ENCODE measurements at regions not wholly inside any gene's neighbourhood (a gene's known extent, or its start where the extent isn't known, plus 50 kb on each side); places are given as distances from the start of the nearest gene placed in this dataset.

- Histone ChIP-seq H3K36me3 (no peaks in the 10 kb centered on the region), H3K9me3 (peaks cover 0 to 6% (median 0%) of the 10 kb centered on the region in 4 donors), H3K27ac (no peak overlapping the region), H3K4me1 (no peaks in the 10 kb centered on the region), H3K4me3 (no peak overlapping the region), H3K27me3 (no peaks in the 10 kb centered on the region)
- intact Hi-C loops (cut with DNase I), result no loop called here
- WGBS, 2 donors, result 71 to 92% methylated on average over 3 of the region's 3 CpGs
- no peak for DNase-seq
- TF ChIP-seq POLR2A (IDR thresholded peaks at IDR 0.05), result no peak
- no peak for TF ChIP-seq EP300 (IDR thresholded peaks at IDR 0.05)
- TF ChIP-seq CTCF (IDR thresholded peaks at IDR 0.05), result no peak
- TF ChIP-seq POLR2AphosphoS5 (IDR thresholded peaks at IDR 0.05), result no peak
Measured at GRCh38 chr5:3522491-3522890, 73.1 kb upstream of the IRX1 start.

GRCh38 chr5:3518576-3518975 is 77.1 kb upstream of the IRX1 start:
- Histone ChIP-seq H3K36me3 (no peaks in the 10 kb centered on the region), H3K4me3 (no peak overlapping the region), H3K4me1 (no peaks in the 10 kb centered on the region), H3K27me3 (no peaks in the 10 kb centered on the region), H3K9me3 (no peaks in the 10 kb centered on the region), H3K27ac (no peak overlapping the region)
- 81 to 84% methylated on average over 9 of the region's 9 CpGs for WGBS, 2 donors
- no peak for TF ChIP-seq EP300 (IDR thresholded peaks at IDR 0.05)
- TF ChIP-seq POLR2AphosphoS5 (IDR thresholded peaks at IDR 0.05), result no peak
- TF ChIP-seq CTCF (IDR thresholded peaks at IDR 0.05), result no peak
- no peak for TF ChIP-seq POLR2A (IDR thresholded peaks at IDR 0.05)
- intact Hi-C loops (cut with DNase I), result no loop called here
- no peak for DNase-seq

DNA sequence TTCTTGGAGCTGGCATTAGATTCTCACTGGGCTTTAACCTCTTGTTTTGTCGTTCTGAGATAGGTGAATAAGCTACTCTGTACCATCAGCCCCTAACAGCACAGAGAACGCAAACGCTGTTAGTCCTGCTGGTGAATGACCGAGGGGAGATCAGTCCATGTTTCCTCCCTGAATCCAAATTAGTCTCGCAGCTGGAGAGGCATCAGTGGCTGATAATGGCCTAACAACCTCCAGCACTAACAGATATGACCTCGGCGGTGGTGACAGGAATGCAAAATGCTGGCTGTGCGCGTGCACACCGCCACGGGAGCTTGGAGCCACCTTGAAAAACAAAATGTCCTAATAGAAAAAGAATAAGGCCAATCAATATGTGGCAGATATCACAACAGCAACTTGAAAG is 77.6 kb upstream of the IRX1 start:
- 71 to 81% methylated on average over 11 of the region's 11 CpGs for WGBS, 2 donors
- no peak for DNase-seq
- no peaks in the 10 kb centered on the region for H3K9me3 ChIP-seq
- no peak overlapping the region for H3K27ac ChIP-seq
- no peak overlapping the region for H3K4me3 ChIP-seq
- H3K4me1 ChIP-seq, result no peaks in the 10 kb centered on the region
- TF ChIP-seq EP300 (IDR thresholded peaks at IDR 0.05), result no peak
- TF ChIP-seq POLR2AphosphoS5 (IDR thresholded peaks at IDR 0.05), result no peak
- TF ChIP-seq POLR2A (IDR thresholded peaks at IDR 0.05), result no peak
- TF ChIP-seq CTCF (IDR thresholded peaks at IDR 0.05), result no peak
- intact Hi-C loops (cut with DNase I), result no loop called here
- no peaks in the 10 kb centered on the region for H3K27me3 ChIP-seq
- H3K36me3 ChIP-seq, result no peaks in the 10 kb centered on the region

- Histone ChIP-seq H3K4me1 (no peaks in the 10 kb centered on the region), H3K4me3 (no peak overlapping the region), H3K27me3 (no peaks in the 10 kb centered on the region), H3K9me3 (no peaks in the 10 kb centered on the region), H3K27ac (no peak overlapping the region), H3K36me3 (no peaks in the 10 kb centered on the region)
- DNase-seq, result no peak
- WGBS, 2 donors, result 42 to 48% methylated on average over 9 of the region's 9 CpGs
- no peak for TF ChIP-seq EP300 (IDR thresholded peaks at IDR 0.05)
- TF ChIP-seq POLR2A (IDR thresholded peaks at IDR 0.05), result no peak
- intact Hi-C loops (cut with DNase I), result no loop called here
Measured at GRCh38 chr5:3517348-3517747, 78.3 kb upstream of the IRX1 start.

DNA sequence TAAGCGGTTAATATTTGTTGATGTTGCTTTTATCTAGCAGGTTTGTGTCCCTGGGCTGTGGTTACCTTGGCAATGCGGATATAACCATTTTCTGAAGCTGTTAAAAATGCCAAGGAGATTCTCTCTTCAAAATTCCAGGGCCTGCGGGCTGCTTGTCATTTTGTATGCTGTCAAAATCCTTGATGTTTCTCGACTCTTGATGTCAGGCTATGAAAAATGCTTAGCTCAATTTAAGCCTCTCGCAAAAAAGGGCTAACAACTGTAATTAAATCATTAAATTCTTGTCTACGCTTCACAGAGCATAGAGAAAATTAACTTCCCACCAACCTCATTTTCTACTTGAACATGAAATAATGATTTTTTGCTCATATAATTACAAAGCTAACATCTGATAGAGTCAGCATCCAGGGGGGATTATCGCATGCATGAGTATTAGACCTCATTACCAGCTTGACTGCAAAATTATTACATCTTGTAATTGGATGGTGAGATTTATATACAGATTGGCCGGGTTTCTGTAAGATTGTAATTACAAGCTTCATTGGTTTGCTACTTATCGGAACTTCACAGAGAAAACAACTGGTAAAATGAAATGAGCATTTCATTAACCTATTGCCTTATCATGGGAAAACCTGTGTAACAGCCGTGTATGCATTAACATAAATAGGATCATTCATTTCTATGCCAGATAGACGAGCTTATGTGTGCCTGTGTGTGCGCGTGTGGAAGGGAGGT is 83.1 kb upstream of the IRX1 start:
- TF ChIP-seq POLR2A (IDR thresholded peaks at IDR 0.05) (no peak), CTCF (IDR thresholded peaks at IDR 0.05) (no peak), POLR2AphosphoS5 (IDR thresholded peaks at IDR 0.05) (no peak), EP300 (IDR thresholded peaks at IDR 0.05) (no peak)
- 74 to 77% methylated on average over 13 of the region's 13 CpGs for WGBS, 2 donors

More for the DNA sequence above, 83.1 kb upstream of the IRX1 start:
- Histone ChIP-seq H3K4me1 (no peaks in the 10 kb centered on the region), H3K36me3 (no peaks in the 10 kb centered on the region), H3K27me3 (no peaks in the 10 kb centered on the region), H3K4me3 (no peak overlapping the region), H3K9me3 (no peaks in the 10 kb centered on the region), H3K27ac (no peak overlapping the region)
- intact Hi-C loops (cut with DNase I), result no loop called here
- DNase-seq, result no peak

Measured in sigmoid colon (tissue), 6 donors.